GM13977 (cell line): ENCODE measurements at regions not wholly inside any gene's neighbourhood (a gene's known extent, or its start where the extent isn't known, plus 50 kb on each side); places are given as distances from the start of the nearest gene placed in this dataset.

ENCODE experiments used
- DNase-seq: peaks from one replicate; pipeline ENCODE4 v3.0.0; 2012; ENCODE audit warnings: low spot score
- in situ Hi-C: fragments of 300-500 bp; cut with MboI; formaldehyde crosslinking; loops from one replicate; pipeline ENCODE4 v1.12.0; 2022; ENCODE audit warnings: low sequenced_read_pairs, low pct_unique_long_range_greater_than_20kb, mixed read lengths, inconsistent platforms; ENCODE audit not compliant: unreplicated experiment
- TF ChIP-seq, protein P1 (sequence below): IDR thresholded peaks from 2 replicates; pipeline ENCODE4 v1.5.1; 2012; ENCODE audit warnings: mild to moderate bottlenecking, control low read depth; ENCODE audit not compliant: insufficient read depth; ENCODE audit errors: extremely low read depth, missing control alignments

DNA sequence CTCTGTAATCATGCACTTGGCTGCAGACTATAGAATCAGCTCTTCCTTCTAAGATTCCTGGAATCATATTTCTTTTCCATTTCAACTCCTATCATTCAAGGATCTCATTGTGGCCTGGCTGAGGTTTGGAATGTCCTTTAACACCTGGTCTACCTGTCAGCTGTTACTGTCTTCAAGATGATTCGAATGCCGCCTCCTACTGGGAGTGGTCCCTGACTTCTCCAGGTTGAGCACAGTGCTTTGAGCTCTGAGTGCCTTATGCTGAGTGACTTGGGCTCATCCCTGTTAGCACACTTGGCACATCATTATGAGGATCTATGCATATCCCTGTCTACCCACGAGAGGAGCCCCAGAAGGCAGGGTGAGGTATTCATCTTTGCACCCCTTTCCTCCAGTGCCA is 87.6 kb downstream of the MARCHF4 start:
- TF ChIP-seq, protein P1, sequence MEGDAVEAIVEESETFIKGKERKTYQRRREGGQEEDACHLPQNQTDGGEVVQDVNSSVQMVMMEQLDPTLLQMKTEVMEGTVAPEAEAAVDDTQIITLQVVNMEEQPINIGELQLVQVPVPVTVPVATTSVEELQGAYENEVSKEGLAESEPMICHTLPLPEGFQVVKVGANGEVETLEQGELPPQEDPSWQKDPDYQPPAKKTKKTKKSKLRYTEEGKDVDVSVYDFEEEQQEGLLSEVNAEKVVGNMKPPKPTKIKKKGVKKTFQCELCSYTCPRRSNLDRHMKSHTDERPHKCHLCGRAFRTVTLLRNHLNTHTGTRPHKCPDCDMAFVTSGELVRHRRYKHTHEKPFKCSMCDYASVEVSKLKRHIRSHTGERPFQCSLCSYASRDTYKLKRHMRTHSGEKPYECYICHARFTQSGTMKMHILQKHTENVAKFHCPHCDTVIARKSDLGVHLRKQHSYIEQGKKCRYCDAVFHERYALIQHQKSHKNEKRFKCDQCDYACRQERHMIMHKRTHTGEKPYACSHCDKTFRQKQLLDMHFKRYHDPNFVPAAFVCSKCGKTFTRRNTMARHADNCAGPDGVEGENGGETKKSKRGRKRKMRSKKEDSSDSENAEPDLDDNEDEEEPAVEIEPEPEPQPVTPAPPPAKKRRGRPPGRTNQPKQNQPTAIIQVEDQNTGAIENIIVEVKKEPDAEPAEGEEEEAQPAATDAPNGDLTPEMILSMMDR: no peak
- no peak for DNase-seq
- in situ Hi-C loops: no loop called here

DNA sequence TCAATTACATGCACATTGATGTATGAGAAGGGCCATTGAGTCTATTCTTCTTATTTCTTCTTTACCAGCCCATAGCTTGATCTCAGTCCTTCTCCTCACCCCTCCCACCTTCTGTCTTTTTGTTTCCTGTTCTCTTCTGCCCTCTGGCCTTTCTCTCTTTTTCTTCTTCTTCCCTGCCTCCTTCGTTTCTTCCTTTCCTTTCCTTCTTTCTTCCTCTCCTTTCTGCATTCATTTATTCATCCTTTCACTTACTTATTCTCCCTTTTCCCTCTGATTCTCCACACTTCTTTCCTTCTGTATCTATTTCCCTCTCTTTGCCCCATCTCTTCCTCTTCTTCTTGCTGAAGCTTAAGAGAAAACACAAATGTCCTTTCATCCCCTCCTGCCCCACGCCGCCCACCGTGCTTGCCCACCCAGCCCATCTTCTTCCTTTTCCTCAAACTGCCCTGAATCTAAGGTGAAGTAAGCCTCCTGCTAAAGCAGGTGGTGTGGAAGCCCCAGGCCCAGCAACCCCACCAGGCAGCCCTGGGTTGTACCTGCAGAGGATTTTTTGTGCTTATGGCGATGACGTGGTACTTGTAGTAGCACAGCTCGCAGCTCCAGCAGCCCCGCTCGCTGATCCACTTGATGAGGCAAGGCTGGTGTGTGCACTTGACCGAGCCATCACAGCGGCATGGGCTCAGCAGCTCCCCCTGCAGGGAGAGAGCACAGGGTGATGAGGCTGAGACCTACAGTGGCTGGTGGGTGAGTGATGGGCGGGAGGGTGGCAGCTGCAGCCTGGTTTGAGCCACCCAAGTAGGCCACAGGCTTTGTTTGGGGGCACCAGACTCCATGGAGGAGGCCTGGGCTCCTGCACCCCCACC is 89.0 kb downstream of the MARCHF4 start:
- DNase-seq: peak; percentile 31
- in situ Hi-C loops: no loop called here
- TF ChIP-seq, protein P1: peak; percentile 66

DNA sequence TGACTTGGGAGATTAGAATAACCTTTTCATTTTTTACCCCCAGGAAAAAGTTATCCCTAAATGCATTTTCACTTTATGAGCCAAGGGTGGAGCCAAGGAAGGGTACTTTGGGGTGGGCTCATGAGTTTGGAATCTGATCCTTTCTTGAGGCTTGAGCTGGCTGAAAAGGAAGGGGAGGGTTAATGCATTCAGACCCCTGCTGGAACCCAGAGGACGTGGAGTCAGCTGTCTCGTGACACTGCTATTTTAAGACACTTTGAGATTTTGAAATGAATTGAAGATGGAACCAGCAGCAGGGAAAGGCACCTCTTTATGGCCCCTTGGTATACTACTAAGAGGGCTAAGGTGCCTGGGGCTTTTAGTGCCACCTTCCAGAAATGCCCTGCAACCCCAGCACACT is 90.4 kb downstream of the MARCHF4 start:
- TF ChIP-seq, protein P1: no peak
- in situ Hi-C loops: no loop called here
- DNase-seq: no peak

DNA sequence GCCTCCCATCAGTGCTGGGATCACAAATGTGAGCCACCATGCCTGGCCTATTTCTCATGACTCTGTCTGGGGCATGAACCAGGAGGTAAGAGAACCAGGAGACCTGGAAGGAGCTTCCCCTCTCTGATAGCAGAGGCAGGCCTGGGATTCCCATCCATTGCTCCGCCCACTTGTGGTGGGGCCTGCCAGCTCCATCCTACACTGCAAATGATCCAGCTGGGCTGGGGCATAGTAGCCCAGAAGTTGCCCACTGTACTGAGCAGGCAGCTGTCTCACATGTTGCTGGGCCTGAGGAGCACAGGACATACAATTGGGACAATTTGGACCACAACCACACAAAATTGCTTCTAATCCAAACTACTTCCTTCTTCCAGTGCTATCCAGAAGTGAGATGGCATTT is 91.0 kb downstream of the MARCHF4 start:
- TF ChIP-seq, protein P1: no peak
- in situ Hi-C loops: no loop called here
- DNase-seq: no peak

DNA sequence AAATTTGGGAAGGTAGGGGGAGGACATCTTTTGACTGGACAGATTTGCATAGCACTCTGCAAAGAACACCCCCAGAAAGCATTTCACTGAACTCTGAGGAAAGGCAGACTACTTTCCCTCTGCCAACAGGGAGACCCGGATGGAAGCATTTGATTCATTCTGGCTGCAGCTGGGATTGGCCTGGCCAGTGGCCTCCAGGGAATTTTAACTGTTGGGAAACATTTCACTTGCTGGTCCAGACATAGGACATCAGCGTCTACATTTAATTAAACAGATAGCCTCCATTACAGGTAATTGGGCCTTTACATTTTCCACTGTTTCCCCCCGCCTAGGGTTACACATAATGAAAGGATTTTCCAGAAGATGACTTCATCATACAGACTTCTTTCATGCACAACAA is 92.8 kb downstream of the MARCHF4 start:
- DNase-seq: no peak
- in situ Hi-C loops: no loop called here

DNA sequence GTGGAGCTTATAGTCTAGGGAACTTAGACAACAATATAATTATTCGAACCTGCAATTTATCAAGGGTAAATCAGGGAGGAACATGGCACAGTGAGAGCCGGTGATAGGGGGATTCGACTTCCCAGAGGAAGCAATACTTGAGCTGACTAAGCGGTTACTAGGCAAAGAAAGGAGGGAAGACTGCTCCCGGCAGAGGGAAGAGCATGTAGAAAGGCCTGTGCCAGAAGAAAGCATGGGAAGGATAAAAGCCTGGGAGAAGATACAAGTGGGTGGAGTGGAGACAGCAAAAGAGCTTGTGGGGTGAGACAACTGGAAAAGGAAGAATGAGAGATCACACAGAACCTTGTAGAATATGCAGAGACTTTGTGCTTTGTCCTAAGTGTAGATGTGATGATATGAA is 93.3 kb downstream of the MARCHF4 start:
- in situ Hi-C loops: no loop called here
- TF ChIP-seq, protein P1: no peak
- no peak for DNase-seq

More for the DNA sequence above, 92.8 kb downstream of the MARCHF4 start:
- TF ChIP-seq, protein P1: no peak

DNA sequence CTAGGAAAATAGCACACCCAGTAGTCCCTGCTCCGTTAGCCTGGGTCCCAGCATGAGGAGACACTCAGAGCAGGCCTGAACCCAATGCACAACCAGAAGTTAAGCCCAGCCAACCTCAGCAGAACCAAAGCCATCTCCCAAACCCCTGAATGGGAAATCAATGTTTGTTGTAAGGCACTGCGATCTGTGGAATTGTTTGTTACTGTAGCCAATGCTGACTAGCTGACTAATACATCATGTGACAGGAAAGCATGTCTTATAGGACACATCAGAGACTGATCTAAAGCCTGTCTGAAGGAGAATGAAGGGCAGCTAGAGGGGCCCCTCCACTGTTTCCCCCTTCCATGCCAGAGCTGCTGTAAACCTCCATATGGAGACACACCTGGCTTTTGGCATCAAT is 96.4 kb downstream of the MARCHF4 start:
- DNase-seq: no peak
- TF ChIP-seq, protein P1: no peak
- in situ Hi-C loops: no loop called here
